OCI-LY3 (cell line): ENCODE measurements at regions not wholly inside any gene's neighbourhood (a gene's known extent, or its start where the extent isn't known, plus 50 kb on each side); places are given as distances from the start of the nearest gene placed in this dataset.

Source experiments
- H2AFZ ChIP-seq: fragments of 200-600, 300-600 bp; shearing (Covaris generic); 2 replicates; pipeline ENCODE4 v1.6.0; 2014; ENCODE audit warnings: antibody characterized with exemption, low read depth, low read length
- H3K27ac ChIP-seq: fragments of 200-600, 300-600 bp; sonication (generic); 2 replicates; pipeline ENCODE4 v1.5.1; 2014; ENCODE audit warnings: mild to moderate bottlenecking, low read length, moderate library complexity, mixed read lengths
- H3K27me3 ChIP-seq: fragments of 200-600, 300-600 bp; sonication (generic); 2 replicates; pipeline ENCODE4 v1.6.1; 2014; ENCODE audit warnings: low read depth, low read length, mixed read lengths
- H3K36me3 ChIP-seq: fragments of 200-600, 300-600 bp; sonication (generic); replicated peaks from 2 replicates; pipeline ENCODE3; 2014; ENCODE audit warnings: low read depth, low read length, mixed read lengths
- H3K4me1 ChIP-seq: fragments of 300-600, 200-600 bp; sonication (generic); 2 replicates; pipeline ENCODE4 v1.6.1; 2014; ENCODE audit warnings: low read length, mixed read lengths
- H3K4me2 ChIP-seq: fragments of 200-600, 300-600 bp; sonication (generic); 2 replicates; pipeline ENCODE4 v1.6.1; 2014; ENCODE audit warnings: low read length, mixed read lengths
- H3K4me3 ChIP-seq: fragments of 300-600, 200-600 bp; sonication (generic); 2 replicates; pipeline ENCODE4 v1.5.1; 2014; ENCODE audit warnings: antibody characterized with exemption, mild to moderate bottlenecking, low read length, moderate library complexity
- H3K79me2 ChIP-seq: fragments of 300-600, 200-600 bp; shearing (Covaris generic); 2 replicates; pipeline ENCODE4 v1.6.1; 2014; ENCODE audit warnings: mild to moderate bottlenecking, low read length, mixed read lengths
- H3K9ac ChIP-seq: fragments of 300-600, 200-600 bp; shearing (Covaris generic); 2 replicates; pipeline ENCODE4 v1.6.0; 2014; ENCODE audit warnings: mild to moderate bottlenecking, low read length, moderate library complexity
- H3K9me3 ChIP-seq: fragments of 200-600, 300-600 bp; shearing (Covaris generic); 2 replicates; pipeline ENCODE4 v1.6.1; 2014; ENCODE audit warnings: low read length, mixed read lengths; ENCODE audit not compliant: insufficient read depth
- H4K20me1 ChIP-seq: fragments of 200-600, 300-600 bp; sonication (generic); 2 replicates; pipeline ENCODE4 v1.6.1; 2016; ENCODE audit warnings: low read length, mixed read lengths; ENCODE audit not compliant: insufficient read depth
- CTCF ChIP-seq: fragments of 200-600, 300-600 bp; sonication (generic); IDR thresholded peaks from 2 replicates; pipeline ENCODE4 v1.5.1; 2014; ENCODE audit warnings: antibody characterized with exemption, low read length, low read depth
- EZH2phosphoT487 ChIP-seq: fragments of 200-600 bp; shearing (Covaris generic); IDR thresholded peaks from 2 replicates; pipeline ENCODE4 v1.6.1; 2018; ENCODE audit warnings: antibody characterized with exemption, mixed run types, low read depth

DNA sequence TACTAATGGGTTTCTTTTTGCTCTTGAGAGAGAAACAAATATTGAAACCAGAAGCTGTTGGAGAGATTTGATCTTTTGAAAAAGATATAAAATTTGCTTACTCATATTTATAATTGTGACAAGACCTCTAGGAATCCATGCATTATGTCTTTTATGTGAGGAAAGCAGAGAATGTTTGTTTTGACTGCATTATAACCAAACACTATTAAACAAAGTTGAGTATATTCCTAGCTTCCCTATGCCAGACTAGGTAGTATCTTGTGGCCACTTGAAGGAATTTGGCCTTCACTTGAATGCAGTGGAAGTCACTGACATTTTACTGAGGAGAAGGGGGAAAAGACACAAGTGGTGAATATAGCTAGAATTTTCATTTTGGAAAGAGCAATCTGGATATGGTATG, 521.8 kb upstream of the ZEB2 start:
- Histone ChIP-seq H3K27me3 (no peaks in the 10 kb centered on the region), H3K27ac (no peak overlapping the region), H3K79me2 (no peaks in the 10 kb centered on the region), H3K9me3 (no peaks in the 10 kb centered on the region), H3K4me3 (no peak overlapping the region), H3K9ac (no peak overlapping the region), H3K36me3 (no peaks in the 10 kb centered on the region), H2AFZ (no peak overlapping the region), H4K20me1 (no peaks in the 10 kb centered on the region), H3K4me2 (no peak overlapping the region), H3K4me1 (no peaks in the 10 kb centered on the region)
- no peak for TF ChIP-seq EZH2phosphoT487
- no peak for TF ChIP-seq CTCF

DNA sequence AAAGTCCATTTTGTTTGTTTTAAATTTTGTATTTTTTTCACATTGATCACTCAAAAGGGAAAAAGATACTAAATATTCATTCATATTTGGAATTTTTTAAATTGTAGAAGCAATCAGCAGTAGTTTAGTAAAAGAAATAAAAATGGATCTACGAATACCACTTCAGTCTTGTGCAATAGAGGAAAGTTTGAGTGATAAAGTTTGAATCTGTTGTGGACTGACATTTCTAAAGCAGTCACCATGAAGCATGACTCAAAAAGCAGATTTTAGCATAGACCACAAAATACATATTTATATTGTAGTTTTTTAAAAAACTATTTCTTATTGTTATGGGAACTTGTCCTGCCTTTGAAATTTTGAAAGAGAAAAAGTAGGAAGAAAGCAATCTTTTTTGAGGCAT, 520.5 kb upstream of the ZEB2 start:
- TF ChIP-seq EZH2phosphoT487: no peak
- no peak for TF ChIP-seq CTCF
- Histone ChIP-seq H3K27ac (no peak overlapping the region), H3K9ac (no peak overlapping the region), H3K4me3 (no peak overlapping the region), H3K79me2 (no peaks in the 10 kb centered on the region), H3K4me2 (no peak overlapping the region), H2AFZ (no peak overlapping the region), H3K36me3 (no peaks in the 10 kb centered on the region), H4K20me1 (no peaks in the 10 kb centered on the region), H3K27me3 (no peaks in the 10 kb centered on the region), H3K9me3 (no peaks in the 10 kb centered on the region), H3K4me1 (no peaks in the 10 kb centered on the region)

- Histone ChIP-seq H3K4me2 (no peak overlapping the region), H3K9me3 (no peaks in the 10 kb centered on the region), H3K9ac (no peak overlapping the region), H4K20me1 (no peaks in the 10 kb centered on the region), H3K27me3 (no peaks in the 10 kb centered on the region), H3K4me3 (no peak overlapping the region), H3K36me3 (no peaks in the 10 kb centered on the region), H2AFZ (no peak overlapping the region), H3K27ac (no peak overlapping the region), H3K4me1 (no peaks in the 10 kb centered on the region), H3K79me2 (no peaks in the 10 kb centered on the region)
- TF ChIP-seq EZH2phosphoT487: no peak
- TF ChIP-seq CTCF: no peak
These were observed 518.2 kb upstream of the ZEB2 start for GRCh38 chr2:145038041-145038525.

GRCh38 chr2:145036421-145037011, 516.6 kb upstream of the ZEB2 start:
- no peak overlapping the region for H3K4me3 ChIP-seq
- H3K9ac ChIP-seq: no peak overlapping the region
- TF ChIP-seq EZH2phosphoT487 (no peak), CTCF (no peak)
- H3K27me3 ChIP-seq: no peaks in the 10 kb centered on the region
- H3K79me2 ChIP-seq: no peaks in the 10 kb centered on the region
- H3K4me1 ChIP-seq: no peaks in the 10 kb centered on the region
- H3K36me3 ChIP-seq: no peaks in the 10 kb centered on the region
- no peak overlapping the region for H2AFZ ChIP-seq
- no peaks in the 10 kb centered on the region for H4K20me1 ChIP-seq
- H3K27ac ChIP-seq: no peak overlapping the region
- no peaks in the 10 kb centered on the region for H3K9me3 ChIP-seq
- H3K4me2 ChIP-seq: no peak overlapping the region
